ENCODE measurements at regions not wholly inside any gene's neighbourhood (a gene's known extent, or its start where the extent isn't known, plus 50 kb on each side); places are given as distances from the start of the nearest gene placed in this dataset.

DNA sequence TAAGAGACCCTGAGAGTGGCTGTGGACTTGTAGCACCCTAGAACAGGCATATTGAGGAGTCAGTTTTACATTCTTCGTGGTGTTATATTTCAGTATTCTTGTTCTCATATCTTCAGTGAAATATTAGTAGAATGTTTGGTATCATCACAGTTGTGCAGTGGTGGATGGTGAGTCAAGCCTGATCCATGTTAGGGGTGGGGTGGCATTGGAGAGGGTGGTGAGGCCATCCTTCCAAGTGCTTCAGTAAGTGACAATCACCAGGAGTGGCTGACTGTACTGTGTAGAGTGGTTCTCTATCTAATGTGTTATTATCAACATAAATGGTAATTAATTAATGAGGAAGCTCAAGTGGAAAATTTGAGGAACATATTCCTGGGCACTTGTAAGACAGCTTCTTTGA is 197.7 kb upstream of the SLC16A7 start:
- Histone ChIP-seq H2AK9ac (replicated peaks; ENCODE audit: low read depth, low read length, poor library complexity) (no peak overlapping the region), H4K5ac (ENCODE audit: low read depth, low read length) (no peak overlapping the region), H3K36me3 (ENCODE audit: control insufficient read depth, insufficient read depth, low read length) (no peaks in the 10 kb centered on the region), H2AK5ac (ENCODE audit: low read depth, low read length) (no peak overlapping the region), H2AFZ (replicated peaks; ENCODE audit: low read length, poor library complexity) (no peak overlapping the region), H4K8ac (ENCODE audit: low read depth in 2 of 2, low read length in 2 of 2) (no peak overlapping the region), H3K4me3 (ENCODE audit: insufficient read depth, low read depth, low read length) (no peak overlapping the region), H3K56ac (ENCODE audit: extremely low read depth, insufficient read depth, low read length) (no peak overlapping the region), H4K20me1 (ENCODE audit: insufficient read depth, low read length) (no peaks in the 10 kb centered on the region), H3K4ac (ENCODE audit: low read depth, low read length) (no peak overlapping the region), H3K4me2 (ENCODE audit: low read depth, low read length) (no peak overlapping the region), H3K27me3 (ENCODE audit: control insufficient read depth, insufficient read depth, low read length) (no peaks in the 10 kb centered on the region), H3K79me1 (ENCODE audit: low read depth in 1 of 2, low read length in 2 of 2) (no peaks in the 10 kb centered on the region), H2BK15ac (ENCODE audit: low read depth, low read length) (no peak overlapping the region), H3K9ac (ENCODE audit: low read depth, low read length) (no peak overlapping the region), H4K91ac (ENCODE audit: insufficient read depth, low read depth, low read length) (no peak overlapping the region), H3K14ac (replicated peaks; ENCODE audit: low read depth, low read length) (no peak overlapping the region), H2BK120ac (ENCODE audit: low read depth, low read length) (no peak overlapping the region), H3K23ac (ENCODE audit: low read depth, low read length) (no peak overlapping the region), H3K27ac (ENCODE audit: insufficient read depth, low read length) (no peak overlapping the region), H3K18ac (ENCODE audit: low read depth, low read length) (no peak overlapping the region), H2BK5ac (ENCODE audit: low read depth, low read length, poor library complexity, severe bottlenecking) (peak overlapping the region; percentile 33), H3K9me1 (ENCODE audit: insufficient read depth, low read length) (no peaks in the 10 kb centered on the region), H3K4me1 (ENCODE audit: control insufficient read depth, insufficient read depth, low read length) (no peaks in the 10 kb centered on the region), H2BK20ac (ENCODE audit: low read depth, low read length) (no peak overlapping the region), H3K9me3 (ENCODE audit: control insufficient read depth, insufficient read depth, low read length) (no peaks in the 10 kb centered on the region)
- ChIA-PET POLR2A (ENCODE audit: unreplicated experiment) (no interaction called here), CTCF (no interaction called here)
- no TSS peak for BruUV-seq (replicated peaks)
- intact Hi-C loops (cut with micrococcal nuclease) = no loop called here
- TF ChIP-seq SMC3 (IDR thresholded peaks at IDR 0.05; ENCODE audit: low read depth, low read length) = no peak
- no peak for TF ChIP-seq RAD21 (IDR thresholded peaks at IDR 0.05; ENCODE audit: low read length)
- TF ChIP-seq, protein P1, sequence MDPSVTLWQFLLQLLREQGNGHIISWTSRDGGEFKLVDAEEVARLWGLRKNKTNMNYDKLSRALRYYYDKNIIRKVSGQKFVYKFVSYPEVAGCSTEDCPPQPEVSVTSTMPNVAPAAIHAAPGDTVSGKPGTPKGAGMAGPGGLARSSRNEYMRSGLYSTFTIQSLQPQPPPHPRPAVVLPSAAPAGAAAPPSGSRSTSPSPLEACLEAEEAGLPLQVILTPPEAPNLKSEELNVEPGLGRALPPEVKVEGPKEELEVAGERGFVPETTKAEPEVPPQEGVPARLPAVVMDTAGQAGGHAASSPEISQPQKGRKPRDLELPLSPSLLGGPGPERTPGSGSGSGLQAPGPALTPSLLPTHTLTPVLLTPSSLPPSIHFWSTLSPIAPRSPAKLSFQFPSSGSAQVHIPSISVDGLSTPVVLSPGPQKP (IDR thresholded peaks at IDR 0.05; ENCODE audit: borderline replicate concordance, low read depth, low read length) = no peak
- peak; percentile 53 for ATAC-seq (ENCODE audit: low read depth)
- whole genome bisulfite sequencing, 2 experiments (ENCODE audit: extremely low coverage in 2 of 2, insufficient read length in 1 of 2) = 80% methylated on average over 1 of the region's 1 CpG; no CpG with 5 or more reads in 1 of the 2 experiments
- dilution Hi-C loops (cut with HindIII; ENCODE audit: low sequenced_read_pairs, unreplicated experiment) = no loop called here
- in situ Hi-C loops (cut with MboI; ENCODE audit: low sequenced_read_pairs) = no loop called here
- no peak for DNase-seq

All from IMR-90 (cell line).